ENCODE measurements at regions not wholly inside any gene's neighbourhood (a gene's known extent, or its start where the extent isn't known, plus 50 kb on each side); places are given as distances from the start of the nearest gene placed in this dataset.

GRCh38 chr11:24225501-24225900 is 271.4 kb upstream of the LUZP2 start:
- Histone ChIP-seq H3K4me1 (ENCODE audit: control insufficient read depth in 2 of 2, insufficient read depth in 1 of 2, low read depth in 1 of 2, low read length in 2 of 2) (no peaks in the 10 kb centered on the region), H3K14ac (ENCODE audit: low read length) (no peak overlapping the region), H2BK120ac (ENCODE audit: low read depth, low read length) (no peak overlapping the region), H3K9me3 (replicated peaks in 1 of 2; ENCODE audit: control insufficient read depth in 2 of 2, insufficient read depth in 1 of 2, low read depth in 1 of 2, low read length in 2 of 2) (no peaks in the 10 kb centered on the region), H3K23ac (ENCODE audit: low read depth, low read length, poor library complexity) (no peak overlapping the region), H3K79me1 (ENCODE audit: low read depth, low read length) (no peaks in the 10 kb centered on the region), H3K9ac (ENCODE audit: low read depth, low read length, poor library complexity) (no peak overlapping the region), H2BK12ac (ENCODE audit: low read length) (no peak overlapping the region), H3K27me3 (ENCODE audit: control insufficient read depth in 3 of 3, insufficient read depth in 3 of 3, low read depth in 1 of 3, low read length in 3 of 3) (no peaks in the 10 kb centered on the region), H3K4ac (ENCODE audit: low read length) (no peak overlapping the region), H3K4me2 (ENCODE audit: insufficient read depth, low read length, poor library complexity, severe bottlenecking) (no peak overlapping the region), H2AFZ (ENCODE audit: low read length) (no peak overlapping the region), H3K4me3 (ENCODE audit: low read length in 2 of 2) (no peak overlapping the region), H2BK5ac (ENCODE audit: low read length) (no peak overlapping the region), H2AK5ac (ENCODE audit: low read depth, low read length) (no peak overlapping the region), H3K36me3 (replicated peaks in 1 of 2; ENCODE audit: control insufficient read depth in 2 of 2, insufficient read depth in 2 of 2, low read length in 2 of 2) (no peaks in the 10 kb centered on the region), H4K8ac (ENCODE audit: low read depth, low read length) (no peak overlapping the region), H2BK15ac (ENCODE audit: low read length) (no peak overlapping the region), H3K18ac (ENCODE audit: low read length) (no peak overlapping the region), H4K91ac (ENCODE audit: low read depth, low read length, poor library complexity) (no peak overlapping the region), H3K27ac (replicated peaks; ENCODE audit: low read length) (no peak overlapping the region)
- no CpG with 5 or more reads among the region's 1 CpG for WGBS, 2 donors (ENCODE audit: extremely low coverage in 2 of 2, insufficient read length in 2 of 2, insufficient replicate concordance in 1 of 2)
- DNase-seq (ENCODE audit: low spot score) = no peak

- no peaks in the 10 kb centered on the region for H3K27me3 ChIP-seq (ENCODE audit: control insufficient read depth in 3 of 3, insufficient read depth in 3 of 3, low read depth in 1 of 3, low read length in 3 of 3)
- DNase-seq (ENCODE audit: low spot score) = no peak
- no peak overlapping the region for H3K27ac ChIP-seq (replicated peaks; ENCODE audit: low read length)
- no peak overlapping the region for H3K14ac ChIP-seq (ENCODE audit: low read length)
- no peaks in the 10 kb centered on the region for H3K36me3 ChIP-seq (replicated peaks in 1 of 2; ENCODE audit: control insufficient read depth in 2 of 2, insufficient read depth in 2 of 2, low read length in 2 of 2)
- H2BK120ac ChIP-seq (ENCODE audit: low read depth, low read length) = no peak overlapping the region
- H4K91ac ChIP-seq (ENCODE audit: low read depth, low read length, poor library complexity) = no peak overlapping the region
- H3K4me2 ChIP-seq (ENCODE audit: insufficient read depth, low read length, poor library complexity, severe bottlenecking) = no peak overlapping the region
- no peak overlapping the region for H2BK5ac ChIP-seq (ENCODE audit: low read length)
- no peaks in the 10 kb centered on the region for H3K79me1 ChIP-seq (ENCODE audit: low read depth, low read length)
- no peak overlapping the region for H3K4ac ChIP-seq (ENCODE audit: low read length)
- no peak overlapping the region for H2AFZ ChIP-seq (ENCODE audit: low read length)
- no peaks in the 10 kb centered on the region for H3K9me3 ChIP-seq (replicated peaks in 1 of 2; ENCODE audit: control insufficient read depth in 2 of 2, insufficient read depth in 1 of 2, low read depth in 1 of 2, low read length in 2 of 2)
- no peak overlapping the region for H4K8ac ChIP-seq (ENCODE audit: low read depth, low read length)
- no peak overlapping the region for H3K9ac ChIP-seq (ENCODE audit: low read depth, low read length, poor library complexity)
- H3K4me1 ChIP-seq (ENCODE audit: control insufficient read depth in 2 of 2, insufficient read depth in 1 of 2, low read depth in 1 of 2, low read length in 2 of 2) = no peaks in the 10 kb centered on the region
- H3K4me3 ChIP-seq (ENCODE audit: low read length in 2 of 2) = no peak overlapping the region
- no peak overlapping the region for H2BK15ac ChIP-seq (ENCODE audit: low read length)
- H2AK5ac ChIP-seq (ENCODE audit: low read depth, low read length) = no peak overlapping the region
- no CpG with 5 or more reads among the region's 1 CpG for WGBS, 2 donors (ENCODE audit: extremely low coverage in 2 of 2, insufficient read length in 2 of 2, insufficient replicate concordance in 1 of 2)
- H3K23ac ChIP-seq (ENCODE audit: low read depth, low read length, poor library complexity) = no peak overlapping the region
- H3K18ac ChIP-seq (ENCODE audit: low read length) = no peak overlapping the region
- no peak overlapping the region for H2BK12ac ChIP-seq (ENCODE audit: low read length)
These were observed 270.2 kb upstream of the LUZP2 start for GRCh38 chr11:24226606-24227005.

- Histone ChIP-seq H3K4ac (ENCODE audit: low read length) (no peak overlapping the region), H3K14ac (ENCODE audit: low read length) (no peak overlapping the region), H3K23ac (ENCODE audit: low read depth, low read length, poor library complexity) (no peak overlapping the region), H4K91ac (ENCODE audit: low read depth, low read length, poor library complexity) (no peak overlapping the region), H3K4me3 (ENCODE audit: low read length in 2 of 2) (no peak overlapping the region), H3K36me3 (replicated peaks in 1 of 2; ENCODE audit: control insufficient read depth in 2 of 2, insufficient read depth in 2 of 2, low read length in 2 of 2) (no peaks in the 10 kb centered on the region), H3K4me1 (ENCODE audit: control insufficient read depth in 2 of 2, insufficient read depth in 1 of 2, low read depth in 1 of 2, low read length in 2 of 2) (no peaks in the 10 kb centered on the region), H2BK5ac (ENCODE audit: low read length) (no peak overlapping the region), H2BK12ac (ENCODE audit: low read length) (no peak overlapping the region), H3K79me1 (ENCODE audit: low read depth, low read length) (no peaks in the 10 kb centered on the region), H3K9ac (ENCODE audit: low read depth, low read length, poor library complexity) (no peak overlapping the region), H3K9me3 (replicated peaks in 1 of 2; ENCODE audit: control insufficient read depth in 2 of 2, insufficient read depth in 1 of 2, low read depth in 1 of 2, low read length in 2 of 2) (no peaks in the 10 kb centered on the region), H3K4me2 (ENCODE audit: insufficient read depth, low read length, poor library complexity, severe bottlenecking) (no peak overlapping the region), H2AK5ac (ENCODE audit: low read depth, low read length) (no peak overlapping the region), H3K27ac (replicated peaks; ENCODE audit: low read length) (no peak overlapping the region), H2AFZ (ENCODE audit: low read length) (no peak overlapping the region), H3K18ac (ENCODE audit: low read length) (no peak overlapping the region), H4K8ac (ENCODE audit: low read depth, low read length) (no peak overlapping the region), H3K27me3 (ENCODE audit: control insufficient read depth in 3 of 3, insufficient read depth in 3 of 3, low read depth in 1 of 3, low read length in 3 of 3) (no peaks in the 10 kb centered on the region), H2BK120ac (ENCODE audit: low read depth, low read length) (no peak overlapping the region), H2BK15ac (ENCODE audit: low read length) (no peak overlapping the region)
- no peak for DNase-seq (ENCODE audit: low spot score)
- no CpG with 5 or more reads among the region's 1 CpG for WGBS, 2 donors (ENCODE audit: extremely low coverage in 2 of 2, insufficient read length in 2 of 2, insufficient replicate concordance in 1 of 2)
These were observed 263.8 kb upstream of the LUZP2 start for GRCh38 chr11:24233041-24233440.

DNA sequence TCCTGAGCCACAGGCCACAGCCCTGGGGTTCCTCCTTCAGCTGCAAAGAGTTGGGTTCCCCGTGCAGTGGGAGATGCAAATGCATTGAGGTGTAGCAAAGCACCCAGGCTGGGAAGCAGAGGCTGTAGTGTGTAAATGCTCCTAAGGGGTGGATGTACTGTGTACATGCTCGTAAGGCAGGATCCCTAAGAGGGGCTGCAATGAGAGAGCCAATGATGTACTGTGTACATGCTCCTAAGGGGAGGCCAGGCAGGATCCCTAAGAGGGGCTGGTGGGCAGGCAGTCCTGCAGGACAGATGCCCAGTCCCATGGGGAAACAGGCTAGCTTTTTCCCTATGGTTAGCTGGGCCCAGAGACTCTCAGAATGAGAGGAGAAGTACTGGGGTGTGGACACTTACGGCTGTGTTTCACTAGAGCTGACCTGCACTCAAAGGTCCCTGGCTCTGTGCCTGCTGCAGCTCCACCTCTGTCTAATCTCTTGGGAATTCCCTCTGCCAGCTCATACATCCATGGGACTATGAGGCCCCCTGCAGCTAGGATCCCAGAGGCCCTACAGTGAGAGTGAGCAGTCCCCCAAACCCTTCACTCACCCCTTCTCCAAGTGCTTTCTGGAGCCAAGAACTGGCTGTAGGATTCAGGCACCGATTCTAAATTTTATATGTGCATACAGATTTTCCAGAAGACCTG is 261.9 kb upstream of the LUZP2 start:
- no CpG with 5 or more reads among the region's 4 CpGs for WGBS, 2 donors (ENCODE audit: extremely low coverage in 2 of 2, insufficient read length in 2 of 2, insufficient replicate concordance in 1 of 2)
- Histone ChIP-seq H3K4me2 (ENCODE audit: insufficient read depth, low read length, poor library complexity, severe bottlenecking) (no peak overlapping the region), H2BK12ac (ENCODE audit: low read length) (no peak overlapping the region), H3K4me1 (ENCODE audit: control insufficient read depth in 2 of 2, insufficient read depth in 1 of 2, low read depth in 1 of 2, low read length in 2 of 2) (no peaks in the 10 kb centered on the region), H3K27ac (replicated peaks; ENCODE audit: low read length) (no peak overlapping the region), H3K9me3 (replicated peaks in 1 of 2; ENCODE audit: control insufficient read depth in 2 of 2, insufficient read depth in 1 of 2, low read depth in 1 of 2, low read length in 2 of 2) (no peaks in the 10 kb centered on the region), H3K79me1 (ENCODE audit: low read depth, low read length) (no peaks in the 10 kb centered on the region), H2AK5ac (ENCODE audit: low read depth, low read length) (no peak overlapping the region), H2BK120ac (ENCODE audit: low read depth, low read length) (no peak overlapping the region), H3K4ac (ENCODE audit: low read length) (no peak overlapping the region), H3K23ac (ENCODE audit: low read depth, low read length, poor library complexity) (no peak overlapping the region), H3K27me3 (ENCODE audit: control insufficient read depth in 3 of 3, insufficient read depth in 3 of 3, low read depth in 1 of 3, low read length in 3 of 3) (no peaks in the 10 kb centered on the region), H4K91ac (ENCODE audit: low read depth, low read length, poor library complexity) (no peak overlapping the region), H3K18ac (ENCODE audit: low read length) (peak overlapping the region; percentile 30), H3K9ac (ENCODE audit: low read depth, low read length, poor library complexity) (no peak overlapping the region), H2AFZ (ENCODE audit: low read length) (no peak overlapping the region), H3K4me3 (ENCODE audit: low read length in 2 of 2) (no peak overlapping the region), H3K14ac (ENCODE audit: low read length) (peak overlapping the region; percentile 39), H2BK5ac (ENCODE audit: low read length) (no peak overlapping the region), H4K8ac (ENCODE audit: low read depth, low read length) (no peak overlapping the region), H3K36me3 (replicated peaks in 1 of 2; ENCODE audit: control insufficient read depth in 2 of 2, insufficient read depth in 2 of 2, low read length in 2 of 2) (no peaks in the 10 kb centered on the region), H2BK15ac (ENCODE audit: low read length) (no peak overlapping the region)
- no peak for DNase-seq (ENCODE audit: low spot score)
